ENCODE measurements at regions not wholly inside any gene's neighbourhood (a gene's known extent, or its start where the extent isn't known, plus 50 kb on each side); places are given as distances from the start of the nearest gene placed in this dataset.
"Not testable (repeated sequence)": the region's sequence is repeated elsewhere in the genome, so short reads cannot be mapped to it uniquely, and the experiment has no call there.

- not testable (repeated sequence) for DNase-seq (ENCODE audit: low spot score)
These were observed 289.4 kb downstream of the CNTNAP3B start for GRCh38 chr9:41839786-41840185.

GRCh38 chr9:41838953-41839352, 290.3 kb downstream of the CNTNAP3B start:
- not testable (repeated sequence) for DNase-seq (ENCODE audit: low spot score)

- not testable (repeated sequence) for DNase-seq (ENCODE audit: low spot score)
These were observed 290.7 kb downstream of the CNTNAP3B start for GRCh38 chr9:41838562-41838851.

GRCh38 chr9:41837684-41838561, 291.3 kb downstream of the CNTNAP3B start:
- not testable (repeated sequence) for DNase-seq (ENCODE audit: low spot score)

DNA sequence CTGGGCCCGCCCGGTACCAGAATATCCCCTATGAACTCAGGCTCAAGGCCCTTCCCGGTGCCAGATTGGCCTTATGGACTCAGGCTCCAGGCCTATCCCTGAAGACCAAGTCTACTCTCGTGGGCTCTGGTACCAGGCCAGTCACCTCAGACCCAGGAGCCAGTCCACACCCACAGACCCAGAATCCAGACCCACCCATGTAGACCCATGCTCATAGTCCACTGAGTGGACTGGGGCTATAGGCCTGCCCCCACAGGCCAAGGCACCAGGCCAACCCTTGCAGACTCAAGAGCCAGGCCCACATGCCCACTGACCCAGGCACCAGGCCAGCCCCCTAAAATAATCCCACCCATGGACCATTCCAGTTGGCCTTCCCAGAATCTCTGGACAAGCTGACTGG, 296.1 kb downstream of the CNTNAP3B start:
- DNase-seq (ENCODE audit: low spot score): not testable (repeated sequence)

GRCh38 chr9:41824723-41825122, 304.5 kb downstream of the CNTNAP3B start:
- DNase-seq (ENCODE audit: low spot score): not testable (repeated sequence)

- not testable (repeated sequence) for DNase-seq (ENCODE audit: low spot score)
These were observed 326.5 kb downstream of the CNTNAP3B start for GRCh38 chr9:41802706-41803105.

DNA sequence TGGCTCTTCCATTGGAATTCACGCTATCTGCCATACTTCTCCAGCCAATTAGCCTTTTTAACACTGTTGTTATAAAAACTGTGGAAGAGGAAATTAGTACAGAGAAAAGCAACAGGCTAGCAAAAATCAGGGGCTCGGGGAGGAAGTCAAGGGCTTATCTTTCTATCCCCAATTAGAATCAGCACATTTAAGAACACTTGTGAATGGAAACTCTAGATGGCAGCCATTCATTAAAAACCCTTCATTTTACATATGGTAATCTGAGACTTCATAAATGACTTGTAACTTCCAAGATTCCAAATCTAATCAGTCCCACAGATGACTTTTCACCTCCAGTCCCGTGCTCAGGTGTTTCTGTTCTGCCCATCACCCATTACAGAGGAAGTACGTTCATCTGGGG, 330.5 kb downstream of the CNTNAP3B start:
- not testable (repeated sequence) for DNase-seq (ENCODE audit: low spot score)

DNA sequence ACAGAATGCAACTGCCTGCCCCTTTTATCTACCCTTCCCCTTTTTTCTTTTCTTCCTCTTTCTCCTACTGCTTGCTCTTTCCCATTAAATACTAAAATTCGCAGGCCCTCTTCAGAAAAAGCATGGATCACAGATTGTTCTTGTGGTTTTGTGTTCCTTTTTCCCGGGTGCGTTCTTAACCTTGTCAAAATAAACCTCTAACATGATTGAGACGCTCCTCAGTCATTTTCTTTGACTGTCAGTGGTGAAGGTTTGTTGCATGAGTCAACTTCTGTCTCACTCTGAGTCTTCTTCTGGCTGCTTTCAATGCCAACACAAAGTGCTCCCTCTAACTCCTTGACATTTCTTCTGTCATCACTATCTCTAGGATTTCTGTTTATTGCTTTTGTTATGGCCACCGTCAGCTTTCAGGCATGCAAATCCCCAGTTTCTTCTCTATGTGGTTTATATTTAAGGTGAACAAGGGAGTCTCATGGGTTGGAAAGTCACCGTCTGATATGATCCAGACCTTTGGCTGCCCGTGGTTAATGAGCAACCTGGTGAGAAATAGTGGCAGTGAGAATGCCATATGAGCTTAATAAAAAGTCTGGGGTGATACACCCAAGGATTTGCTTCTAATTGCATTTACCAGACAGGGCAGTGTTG, 338.4 kb downstream of the CNTNAP3B start:
- not testable (repeated sequence) for DNase-seq (ENCODE audit: low spot score)

DNA sequence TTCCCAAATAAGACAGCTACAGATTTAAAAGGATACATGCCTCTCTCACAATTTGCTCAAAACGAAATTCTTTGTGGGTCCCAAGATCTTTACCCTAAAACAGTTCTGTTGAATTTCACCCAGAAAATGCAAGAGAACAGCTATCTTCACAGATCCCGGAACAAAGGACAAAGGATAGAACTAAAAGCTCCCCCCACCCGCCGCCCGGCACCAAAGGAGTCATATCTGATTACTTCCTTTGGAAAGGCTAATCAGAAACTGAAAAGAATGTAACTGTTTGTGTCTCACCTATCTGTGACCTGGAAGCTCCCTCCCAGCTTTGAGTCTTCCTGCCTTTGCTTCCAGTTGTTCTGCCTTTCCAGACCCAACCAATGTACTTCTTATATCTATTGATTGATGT, 339.2 kb downstream of the CNTNAP3B start:
- not testable (repeated sequence) for DNase-seq (ENCODE audit: low spot score)

DNA sequence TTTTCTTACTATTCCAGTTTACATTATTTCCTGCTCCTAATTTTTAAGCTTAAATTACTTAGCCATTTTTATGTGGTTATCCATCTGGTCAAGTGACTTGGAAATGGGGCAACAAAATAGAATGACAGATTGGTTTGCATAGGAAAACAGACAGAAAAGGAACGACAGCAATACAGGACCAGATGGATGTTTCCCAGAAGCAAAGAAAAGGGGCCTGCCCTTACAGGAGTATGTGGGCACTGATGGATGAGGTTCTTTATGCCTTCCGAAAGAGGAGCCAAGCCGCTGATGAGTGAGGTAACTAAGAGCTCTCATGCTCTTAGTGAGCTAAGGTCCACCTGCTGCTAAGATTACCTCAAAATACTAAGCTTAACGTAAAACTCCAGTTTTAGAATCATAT, 339.8 kb downstream of the CNTNAP3B start:
- DNase-seq (ENCODE audit: low spot score): not testable (repeated sequence)

GRCh38 chr9:41787951-41788350, 341.3 kb downstream of the CNTNAP3B start:
- not testable (repeated sequence) for DNase-seq (ENCODE audit: low spot score)

GRCh38 chr9:41787270-41787669, 342.0 kb downstream of the CNTNAP3B start:
- not testable (repeated sequence) for DNase-seq (ENCODE audit: low spot score)

DNA sequence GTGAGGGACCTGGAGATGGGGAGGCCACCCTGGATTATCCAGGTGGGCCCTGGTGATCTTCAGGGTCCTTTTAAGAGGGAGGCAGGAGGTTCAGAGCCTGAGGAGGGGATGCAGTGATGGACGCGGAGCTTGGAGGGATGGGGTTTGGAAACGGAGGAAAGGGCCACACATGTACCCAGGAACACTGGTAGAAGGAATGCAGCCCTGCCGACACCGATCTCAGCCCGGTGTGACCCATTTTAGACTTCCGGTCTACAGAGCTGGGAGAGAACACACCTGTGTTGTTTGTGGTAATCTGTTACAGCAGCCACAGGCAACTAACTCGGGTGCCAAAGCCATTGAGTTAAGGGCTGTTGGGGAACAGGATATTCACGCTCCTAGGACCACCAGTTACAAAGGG, 345.2 kb downstream of the CNTNAP3B start:
- DNase-seq (ENCODE audit: low spot score): not testable (repeated sequence)

DNA sequence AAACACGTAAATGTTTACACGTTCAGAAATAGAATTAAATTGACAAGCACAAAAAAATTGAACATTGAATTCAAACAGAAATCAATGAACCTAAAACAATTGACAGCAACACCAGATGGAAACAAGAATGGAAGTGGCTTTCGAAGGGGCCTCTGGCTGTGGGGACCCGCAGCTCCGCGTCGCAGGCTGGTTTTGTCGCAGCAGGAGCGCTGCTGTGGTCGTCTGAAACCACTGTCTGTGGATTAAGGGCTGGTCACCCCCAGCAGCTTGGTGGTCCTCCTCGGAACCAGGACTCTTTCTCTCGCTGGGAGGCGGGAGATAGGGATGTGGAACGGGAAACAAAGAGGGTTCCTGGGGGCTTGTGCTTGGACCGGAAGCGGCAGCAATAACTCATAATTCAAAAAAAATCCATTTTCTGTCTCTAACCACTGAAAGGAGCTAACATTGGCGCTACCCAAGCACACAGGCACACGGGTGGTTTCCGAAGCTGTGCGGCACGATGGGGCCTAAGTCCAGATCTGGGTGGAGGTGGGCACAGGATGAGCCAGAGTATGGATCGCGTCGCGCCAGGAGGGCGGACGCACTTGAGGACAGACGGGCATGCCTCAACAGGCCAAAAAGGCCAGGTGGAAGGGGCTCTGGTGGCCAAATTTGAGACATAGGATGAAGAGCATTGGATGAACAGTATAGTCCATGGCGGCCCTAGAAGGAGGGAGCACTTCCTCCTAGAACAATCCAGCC, 346.0 kb downstream of the CNTNAP3B start:
- not testable (repeated sequence) for DNase-seq (ENCODE audit: low spot score)

DNA sequence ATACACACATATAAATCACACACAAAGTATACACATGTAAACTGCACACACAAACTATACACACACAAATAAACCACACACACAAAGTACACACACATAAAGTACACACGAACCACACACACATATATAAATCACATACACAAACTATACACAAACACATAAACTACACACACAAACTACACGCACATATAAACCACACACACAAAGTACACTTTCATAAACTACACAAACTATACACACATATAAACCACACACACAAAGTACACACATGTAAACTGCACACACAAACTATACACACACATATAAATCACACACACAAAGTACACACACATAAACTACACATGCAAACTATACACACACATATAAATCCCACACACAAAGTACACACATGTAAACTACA, 347.3 kb downstream of the CNTNAP3B start:
- not testable (repeated sequence) for DNase-seq (ENCODE audit: low spot score)

DNA sequence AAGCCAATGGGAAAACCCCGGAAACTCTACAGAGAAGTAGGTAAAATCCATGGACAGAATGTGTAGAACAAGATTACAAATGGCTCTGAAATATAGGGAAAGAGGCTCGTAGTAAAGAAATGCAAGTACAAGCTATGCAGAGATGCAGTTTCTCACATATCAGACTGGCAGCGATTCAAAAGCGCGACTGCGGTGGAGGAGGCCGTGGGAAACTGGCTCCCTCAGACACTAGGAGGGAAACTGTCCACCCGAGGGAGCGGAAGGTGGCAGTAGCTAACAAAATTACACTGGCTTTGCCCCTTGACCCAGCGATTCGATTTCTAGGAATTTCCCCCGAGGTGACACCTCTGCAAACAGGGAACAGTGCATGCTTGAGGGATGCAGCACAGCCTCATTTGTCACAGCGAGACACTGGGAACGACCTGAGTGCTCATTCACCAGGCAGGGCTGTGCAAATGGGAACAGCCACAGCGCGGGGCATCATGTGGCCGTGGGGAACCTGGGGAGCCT, 349.3 kb downstream of the CNTNAP3B start:
- DNase-seq (ENCODE audit: low spot score): not testable (repeated sequence)

- DNase-seq (ENCODE audit: low spot score): not testable (repeated sequence)
These were observed 350.0 kb downstream of the CNTNAP3B start for GRCh38 chr9:41779192-41779591.

GRCh38 chr9:41778535-41779071, 350.6 kb downstream of the CNTNAP3B start:
- DNase-seq (ENCODE audit: low spot score): not testable (repeated sequence)

GRCh38 chr9:41777536-41777935, 351.7 kb downstream of the CNTNAP3B start:
- DNase-seq (ENCODE audit: low spot score): not testable (repeated sequence)

- not testable (repeated sequence) for DNase-seq (ENCODE audit: low spot score)
These were observed 356.7 kb downstream of the CNTNAP3B start for GRCh38 chr9:41772541-41772940.

DNA sequence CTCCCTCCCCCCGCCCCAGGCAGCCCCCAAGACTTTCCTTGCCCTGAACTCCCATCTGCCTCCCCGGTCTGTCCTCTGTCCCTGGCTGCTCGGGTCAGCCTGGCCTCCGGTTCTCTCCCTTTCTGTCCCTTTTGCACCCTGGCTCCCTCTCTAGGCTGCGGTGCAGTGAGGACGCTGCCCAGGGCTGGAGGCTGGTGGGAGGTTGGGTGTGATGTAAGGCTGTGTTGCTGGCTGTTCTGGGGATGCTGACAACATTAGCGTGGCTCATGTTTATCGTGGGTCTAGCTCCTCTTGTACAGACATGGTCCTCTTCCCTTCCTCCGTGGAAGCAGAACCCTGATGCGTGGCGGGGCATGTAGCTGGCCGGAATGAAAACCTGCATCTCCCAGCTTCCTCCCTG, 357.5 kb downstream of the CNTNAP3B start:
- DNase-seq (ENCODE audit: low spot score): not testable (repeated sequence)
